Naive B cell (primary cell): ENCODE measurements at regions not wholly inside any gene's neighbourhood (a gene's known extent, or its start where the extent isn't known, plus 50 kb on each side); places are given as distances from the start of the nearest gene placed in this dataset.
A peak's percentile ranks its signal among the peaks of the same experiment; 100 is the strongest.

Experiments used
- ATAC-seq, 2 donors: fragments of 150-1000 bp; cut with Tn5 transposase; 2 replicates each; pipeline ENCODE4 v1.10.0; 2021; ENCODE audit warnings: low read depth in 2 of 2, mild to moderate bottlenecking in 2 of 2, moderate library complexity in 2 of 2
- DNase-seq: peaks from one replicate; pipeline ENCODE4 v3.0.0; 2022
- H3K27ac Mint-ChIP-seq, 6 donors: one replicate each; pipeline ENCODE4 v1.8.0; 2020 to 2022; ENCODE audit warnings: mild to moderate bottlenecking in 6 of 6, mixed read lengths in 6 of 6, moderate library complexity in 5 of 6, inconsistent platforms in 2 of 6
- H3K27me3 Mint-ChIP-seq, 3 donors: one replicate each; pipeline ENCODE4 v1.8.0; 2021 to 2022; ENCODE audit warnings: mixed read lengths in 3 of 3, mild to moderate bottlenecking in 1 of 3
- H3K36me3 Mint-ChIP-seq, 2 donors: one replicate each; pipeline ENCODE4 v1.8.0; 2020 to 2022; ENCODE audit warnings: mixed read lengths in 2 of 2, inconsistent platforms in 1 of 2, mild to moderate bottlenecking in 1 of 2
- H3K4me1 Mint-ChIP-seq, 3 donors: one replicate each; pipeline ENCODE4 v1.8.0; 2020 to 2022; ENCODE audit warnings: mixed read lengths in 3 of 3, inconsistent platforms in 1 of 3, mild to moderate bottlenecking in 1 of 3, moderate library complexity in 1 of 3
- H3K4me3 Mint-ChIP-seq, 8 donors: one replicate each; pipeline ENCODE4 v1.8.0; 2020 to 2022; ENCODE audit warnings: mild to moderate bottlenecking in 8 of 8, mixed read lengths in 8 of 8, moderate library complexity in 8 of 8, inconsistent platforms in 2 of 8
- H3K9me3 Mint-ChIP-seq, 7 donors: one replicate each; pipeline ENCODE4 v1.8.0; 2020 to 2022; ENCODE audit warnings: mixed read lengths in 7 of 7, mild to moderate bottlenecking in 5 of 7, inconsistent platforms in 2 of 7, moderate library complexity in 1 of 7

DNA sequence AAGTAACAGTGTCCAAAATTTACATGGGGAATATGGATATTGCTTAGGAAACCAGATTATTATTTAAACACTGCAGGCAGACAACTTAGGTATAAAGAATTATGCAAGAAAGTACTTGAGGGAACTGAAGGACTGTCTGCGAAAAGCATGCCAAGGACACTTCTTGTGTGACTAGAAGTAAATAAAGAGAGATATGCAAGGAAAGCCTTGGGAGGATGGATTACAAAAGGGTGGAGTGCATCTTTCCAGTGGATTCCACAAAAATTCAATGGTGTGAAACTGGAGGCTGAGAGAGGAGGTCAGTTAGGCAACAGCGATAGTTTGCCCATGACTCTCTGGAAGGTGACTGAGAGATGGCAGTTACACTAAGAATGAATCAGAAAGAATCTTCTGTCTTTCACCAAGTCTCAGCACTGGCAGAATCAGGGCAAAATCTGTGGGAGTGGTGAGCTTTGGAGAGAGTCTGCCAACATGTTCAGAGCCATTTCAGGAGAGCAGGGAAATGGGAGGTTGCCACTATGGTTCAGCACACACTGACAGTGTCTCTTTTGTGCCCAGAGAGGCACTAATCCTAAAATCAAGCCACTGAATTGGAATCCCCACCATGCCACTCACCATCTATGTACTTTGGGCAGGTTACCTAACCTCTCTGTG is 331.6 kb downstream of the BMPER start:
- Mint-ChIP-seq H3K36me3 (no peaks in the 10 kb centered on the region), H3K4me1 (no peaks in the 10 kb centered on the region), H3K4me3 (no peak overlapping the region), H3K27ac (no peak overlapping the region), H3K9me3 (peaks cover 0 to 9% (median 4%) of the 10 kb centered on the region in 7 donors), H3K27me3 (no peaks in the 10 kb centered on the region)
- ATAC-seq (no peak), DNase-seq (no peak)

DNA sequence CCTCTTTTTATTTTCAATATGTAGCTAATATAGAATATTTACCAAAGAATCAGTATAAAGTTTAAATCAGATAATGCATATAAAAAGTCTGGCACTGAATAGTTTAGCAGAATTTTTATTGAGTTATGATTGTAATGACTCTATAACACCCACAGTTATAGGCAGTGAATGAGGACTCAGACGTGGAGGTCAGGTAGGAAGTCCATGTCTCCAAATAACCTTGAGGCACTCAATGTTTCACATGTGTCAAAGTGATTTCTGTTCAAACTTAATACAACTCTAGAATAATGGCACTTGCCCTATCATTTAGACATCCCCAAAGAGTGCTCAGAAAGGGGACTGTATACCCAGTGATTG is 332.1 kb downstream of the BMPER start:
- H3K4me3 Mint-ChIP-seq, result no peak overlapping the region
- DNase-seq (no peak), ATAC-seq (no peak)
- peaks cover 0 to 6% (median 4%) of the 10 kb centered on the region in 7 donors for H3K9me3 Mint-ChIP-seq
- H3K27ac Mint-ChIP-seq, result no peak overlapping the region
- no peaks in the 10 kb centered on the region for H3K27me3 Mint-ChIP-seq
- no peaks in the 10 kb centered on the region for H3K4me1 Mint-ChIP-seq
- H3K36me3 Mint-ChIP-seq, result no peaks in the 10 kb centered on the region

DNA sequence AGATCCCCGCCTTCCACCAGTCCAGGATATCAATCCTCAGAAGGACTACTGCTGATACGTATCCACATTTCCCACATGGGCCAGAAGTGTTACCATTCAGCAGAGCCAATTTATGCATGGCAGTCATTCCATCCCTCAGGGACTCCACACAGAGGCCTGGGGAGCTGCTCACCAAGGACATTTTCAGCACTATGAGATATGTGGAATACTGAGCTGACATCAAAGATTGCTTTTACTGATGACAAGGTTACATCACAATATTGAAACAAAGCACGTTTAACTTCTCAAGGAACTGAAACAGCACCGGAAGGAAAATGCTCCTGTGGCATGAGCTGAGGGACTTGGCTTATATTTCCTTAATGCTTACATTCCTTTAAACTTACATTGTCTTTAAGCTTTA is 335.1 kb downstream of the BMPER start:
- no peak for ATAC-seq
- no peak for DNase-seq
- Mint-ChIP-seq H3K4me3 (no peak overlapping the region), H3K27me3 (no peaks in the 10 kb centered on the region), H3K27ac (no peak overlapping the region), H3K36me3 (no peaks in the 10 kb centered on the region), H3K4me1 (no peaks in the 10 kb centered on the region), H3K9me3 (peaks cover 0 to 14% (median 0%) of the 10 kb centered on the region in 7 donors)

DNA sequence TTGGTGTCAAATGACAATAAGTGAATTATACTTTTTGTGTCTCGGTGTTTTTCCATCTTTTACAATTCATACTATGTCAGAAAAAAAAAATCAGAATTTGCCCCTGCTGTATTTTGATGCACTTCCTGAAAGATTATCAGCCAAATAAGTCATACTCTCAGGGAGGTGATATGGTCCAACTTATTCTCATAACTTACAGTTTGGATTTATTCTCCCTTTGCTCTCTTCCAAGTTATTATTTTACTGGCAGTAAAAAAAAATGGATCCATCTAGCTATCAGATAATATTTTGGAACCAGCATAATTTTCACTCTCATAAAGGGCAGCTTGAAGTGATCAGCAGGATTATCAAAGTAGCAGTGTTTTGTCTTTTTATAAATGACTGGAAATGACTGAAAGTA is 337.1 kb downstream of the BMPER start:
- H3K27ac Mint-ChIP-seq, result peak overlapping the region in 1 of 6 donors; percentile 14
- no peak for DNase-seq
- H3K9me3 Mint-ChIP-seq, result peaks cover 0 to 14% (median 2%) of the 10 kb centered on the region in 7 donors
- ATAC-seq, result no peak
- H3K27me3 Mint-ChIP-seq, result no peaks in the 10 kb centered on the region
- H3K36me3 Mint-ChIP-seq, result no peaks in the 10 kb centered on the region
- no peak overlapping the region for H3K4me3 Mint-ChIP-seq
- no peaks in the 10 kb centered on the region for H3K4me1 Mint-ChIP-seq

DNA sequence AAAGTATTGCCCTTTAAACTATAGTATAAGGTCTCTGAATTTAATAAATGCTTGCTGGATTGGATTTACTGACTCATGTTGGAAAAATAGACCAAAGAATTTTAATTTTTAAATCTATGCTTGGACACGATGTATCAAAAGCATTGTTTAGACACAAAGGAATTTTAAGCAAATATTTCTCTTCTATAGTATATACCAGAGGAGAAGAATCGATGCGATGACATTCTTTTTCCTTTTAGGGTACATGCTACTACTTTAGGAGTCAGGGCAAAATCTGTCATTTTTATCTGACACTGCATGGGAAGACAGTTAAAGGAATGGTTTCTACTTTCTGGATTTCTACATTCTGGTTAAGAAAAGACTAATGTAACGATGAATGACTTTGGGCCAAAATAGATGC is 339.9 kb downstream of the BMPER start:
- Mint-ChIP-seq H3K27me3 (no peaks in the 10 kb centered on the region), H3K4me1 (no peaks in the 10 kb centered on the region), H3K9me3 (peaks cover 0 to 14% (median 0%) of the 10 kb centered on the region in 7 donors), H3K27ac (no peak overlapping the region), H3K4me3 (no peak overlapping the region), H3K36me3 (no peaks in the 10 kb centered on the region)
- ATAC-seq, result no peak
- no peak for DNase-seq

DNA sequence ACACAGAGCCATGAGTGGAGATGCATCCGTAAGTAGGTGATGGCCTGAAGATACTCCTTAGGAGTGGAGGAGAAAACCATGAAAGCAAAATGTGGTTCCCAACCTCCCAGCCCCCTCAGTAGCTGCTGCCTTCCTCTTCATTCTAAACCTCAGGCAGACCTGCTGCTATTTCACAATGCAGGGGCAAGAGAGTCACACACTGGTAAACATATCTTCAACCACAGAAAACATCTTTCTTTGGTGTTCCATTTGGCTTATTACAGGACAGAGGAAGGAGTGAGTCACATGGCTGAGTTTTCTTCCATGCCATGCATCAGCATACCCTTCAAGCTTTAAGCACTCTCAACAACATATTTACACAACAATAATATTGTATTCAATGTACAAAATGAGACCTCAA is 342.1 kb downstream of the BMPER start:
- H3K27ac Mint-ChIP-seq, result no peak overlapping the region
- no peaks in the 10 kb centered on the region for H3K4me1 Mint-ChIP-seq
- no peaks in the 10 kb centered on the region for H3K36me3 Mint-ChIP-seq
- peaks cover 0 to 10% (median 0%) of the 10 kb centered on the region in 7 donors for H3K9me3 Mint-ChIP-seq
- no peaks in the 10 kb centered on the region for H3K27me3 Mint-ChIP-seq
- ATAC-seq (no peak), DNase-seq (no peak)
- H3K4me3 Mint-ChIP-seq, result no peak overlapping the region

DNA sequence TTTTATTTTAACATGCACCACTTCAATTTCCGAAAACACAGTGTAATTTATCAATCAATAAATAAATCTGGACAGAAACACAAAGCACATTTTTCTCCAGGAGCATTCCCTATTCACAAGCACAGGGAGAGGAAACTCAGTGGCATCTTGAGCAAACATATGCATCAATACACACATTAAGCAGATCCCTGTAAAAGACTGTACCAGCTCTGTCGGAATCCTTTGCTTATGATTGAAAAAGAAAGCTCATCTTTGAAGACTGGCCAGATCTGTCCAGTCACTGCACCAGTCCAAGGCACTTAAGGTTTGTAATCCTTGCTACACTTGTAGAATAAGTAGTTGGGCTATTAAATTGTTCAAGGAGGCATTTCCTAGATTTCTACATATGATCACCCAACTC is 343.9 kb downstream of the BMPER start:
- peaks cover 0 to 5% (median 0%) of the 10 kb centered on the region in 7 donors for H3K9me3 Mint-ChIP-seq
- no peak for DNase-seq
- no peaks in the 10 kb centered on the region for H3K4me1 Mint-ChIP-seq
- no peak overlapping the region for H3K27ac Mint-ChIP-seq
- H3K36me3 Mint-ChIP-seq, result no peaks in the 10 kb centered on the region
- H3K4me3 Mint-ChIP-seq, result no peak overlapping the region
- no peaks in the 10 kb centered on the region for H3K27me3 Mint-ChIP-seq
- no peak for ATAC-seq

DNA sequence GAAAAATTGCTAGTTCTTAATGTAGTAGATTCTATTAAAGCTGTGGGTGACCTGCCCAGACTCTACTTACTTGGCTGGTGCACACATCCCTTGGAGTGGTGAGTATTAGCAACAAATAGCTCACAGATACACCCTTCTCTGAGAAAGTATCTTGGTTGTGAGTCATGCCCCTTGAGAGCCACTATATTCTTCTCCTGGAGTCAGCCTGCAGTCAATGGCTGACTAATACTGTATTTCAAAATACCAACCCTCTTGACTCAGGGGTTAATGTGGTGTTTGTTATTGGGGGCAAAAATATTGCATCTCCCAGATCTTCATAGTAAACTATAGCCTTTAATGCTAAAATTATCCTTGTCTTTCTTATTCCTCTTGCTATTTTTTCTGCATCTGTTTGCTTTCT is 354.9 kb downstream of the BMPER start:
- Mint-ChIP-seq H3K27me3 (no peaks in the 10 kb centered on the region), H3K27ac (no peak overlapping the region), H3K4me1 (no peaks in the 10 kb centered on the region), H3K9me3 (peaks cover 0 to 23% (median 6%) of the 10 kb centered on the region in 7 donors), H3K36me3 (no peaks in the 10 kb centered on the region), H3K4me3 (no peak overlapping the region)
- ATAC-seq (no peak), DNase-seq (no peak)

DNA sequence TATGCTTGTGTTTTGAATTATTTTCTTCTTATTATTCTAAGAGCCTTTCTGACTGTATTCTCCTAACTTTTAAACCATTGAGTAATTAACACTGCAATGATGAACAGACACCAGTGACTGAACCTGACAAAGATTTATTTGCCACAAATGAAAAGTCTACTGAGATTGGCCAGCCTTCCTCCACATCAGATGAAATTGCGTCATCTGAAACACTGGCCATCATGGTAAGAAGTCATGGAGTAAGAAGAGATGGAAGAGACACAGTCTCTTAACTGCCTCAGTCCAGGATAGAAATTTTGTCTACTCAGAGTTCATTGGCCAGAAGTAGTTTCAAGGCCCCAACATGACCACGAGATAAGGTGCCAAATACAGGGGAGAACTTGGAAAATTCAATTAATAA is 357.8 kb downstream of the BMPER start:
- no peaks in the 10 kb centered on the region for H3K4me1 Mint-ChIP-seq
- no peak overlapping the region for H3K27ac Mint-ChIP-seq
- peaks cover 0 to 23% (median 6%) of the 10 kb centered on the region in 7 donors for H3K9me3 Mint-ChIP-seq
- no peaks in the 10 kb centered on the region for H3K36me3 Mint-ChIP-seq
- H3K4me3 Mint-ChIP-seq, result no peak overlapping the region
- ATAC-seq (no peak), DNase-seq (no peak)
- H3K27me3 Mint-ChIP-seq, result no peaks in the 10 kb centered on the region

DNA sequence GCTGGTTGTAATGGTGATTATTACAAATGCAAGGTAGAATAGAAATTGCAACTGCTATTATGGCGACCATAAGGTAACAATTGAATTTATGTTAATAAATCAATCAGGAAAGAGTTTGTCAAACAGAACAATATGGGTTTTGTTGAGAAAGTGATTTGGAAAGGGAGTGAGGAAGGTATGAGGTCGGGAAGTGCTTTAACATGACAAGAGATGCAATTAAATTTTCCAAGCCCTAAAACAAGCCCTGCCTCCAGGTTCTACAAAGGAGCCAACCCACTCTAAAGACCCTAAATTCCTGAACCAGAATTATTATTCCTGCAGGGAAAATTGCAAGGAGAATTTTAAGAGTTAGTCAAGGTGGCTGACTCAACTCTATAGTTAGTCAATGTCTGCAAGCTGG is 363.7 kb downstream of the BMPER start:
- Mint-ChIP-seq H3K27me3 (no peaks in the 10 kb centered on the region), H3K4me3 (no peak overlapping the region), H3K9me3 (peaks cover 0 to 4% (median under 1%) of the 10 kb centered on the region in 7 donors), H3K27ac (no peak overlapping the region), H3K36me3 (no peaks in the 10 kb centered on the region), H3K4me1 (no peaks in the 10 kb centered on the region)
- DNase-seq (no peak), ATAC-seq (no peak)

DNA sequence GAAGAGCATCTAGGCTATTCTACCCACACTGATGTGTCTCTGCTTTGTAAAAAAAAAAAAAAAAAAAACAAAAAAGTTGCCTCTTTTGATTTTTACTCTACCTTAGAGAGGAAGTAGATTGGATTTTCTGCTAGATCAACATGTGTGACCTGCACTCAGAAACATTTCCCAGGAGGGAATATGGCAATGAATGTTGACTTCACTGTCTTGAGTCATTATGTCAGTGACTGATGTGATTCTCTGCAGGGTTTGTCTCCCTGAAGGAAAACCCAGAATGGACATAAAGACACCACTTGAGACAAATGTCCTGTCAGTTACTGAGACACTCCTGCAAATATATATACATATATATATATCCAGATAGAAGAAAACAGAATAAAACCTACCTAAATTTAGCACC is 370.3 kb downstream of the BMPER start:
- Mint-ChIP-seq H3K27ac (no peak overlapping the region), H3K27me3 (no peaks in the 10 kb centered on the region), H3K4me3 (no peak overlapping the region), H3K36me3 (no peaks in the 10 kb centered on the region), H3K4me1 (no peaks in the 10 kb centered on the region), H3K9me3 (peaks cover 0 to 4% (median 0%) of the 10 kb centered on the region in 7 donors)
- no peak for DNase-seq
- no peak for ATAC-seq

DNA sequence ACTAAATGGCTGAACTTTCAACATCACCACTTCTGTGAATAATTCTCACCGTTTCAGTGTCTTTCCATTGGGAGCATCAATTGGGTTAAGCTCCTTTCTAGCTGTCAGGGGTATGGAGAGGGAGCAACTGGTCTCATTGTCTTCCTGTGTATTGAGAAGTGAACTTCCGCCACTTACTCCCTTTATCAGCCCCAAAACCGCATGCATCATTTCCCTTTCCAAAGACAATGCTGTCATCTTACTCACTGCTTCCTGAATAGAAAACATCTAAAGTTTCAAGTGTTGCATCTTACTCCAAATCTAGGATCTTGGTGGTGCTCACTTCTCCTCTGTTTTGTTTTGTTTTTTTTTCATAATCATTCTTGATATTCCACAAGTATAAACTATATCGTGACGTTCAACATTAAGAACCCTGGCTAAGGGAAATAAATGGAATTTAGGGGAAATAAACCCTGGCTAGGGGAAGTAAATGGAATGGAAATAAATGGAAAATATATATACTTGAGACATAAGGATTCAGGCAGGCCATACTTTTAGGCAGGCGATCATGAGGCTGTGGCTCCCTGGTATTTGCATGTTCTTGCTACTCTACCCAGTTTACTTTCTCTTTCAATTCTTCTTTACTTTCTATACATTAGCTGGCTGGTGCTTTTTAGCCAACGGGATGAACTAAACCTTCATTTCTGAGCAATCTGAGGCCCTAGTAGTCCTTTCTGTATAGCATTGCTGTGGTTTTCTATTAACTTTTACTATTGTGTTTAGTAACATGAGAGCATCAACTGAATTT is 371.9 kb downstream of the BMPER start:
- Mint-ChIP-seq H3K4me1 (no peaks in the 10 kb centered on the region), H3K9me3 (peaks cover 0 to 16% (median 2%) of the 10 kb centered on the region in 7 donors), H3K36me3 (no peaks in the 10 kb centered on the region), H3K27me3 (no peaks in the 10 kb centered on the region), H3K27ac (peak overlapping the region in 1 of 6 donors; percentile 44), H3K4me3 (no peak overlapping the region)
- DNase-seq (no peak), ATAC-seq (no peak)

DNA sequence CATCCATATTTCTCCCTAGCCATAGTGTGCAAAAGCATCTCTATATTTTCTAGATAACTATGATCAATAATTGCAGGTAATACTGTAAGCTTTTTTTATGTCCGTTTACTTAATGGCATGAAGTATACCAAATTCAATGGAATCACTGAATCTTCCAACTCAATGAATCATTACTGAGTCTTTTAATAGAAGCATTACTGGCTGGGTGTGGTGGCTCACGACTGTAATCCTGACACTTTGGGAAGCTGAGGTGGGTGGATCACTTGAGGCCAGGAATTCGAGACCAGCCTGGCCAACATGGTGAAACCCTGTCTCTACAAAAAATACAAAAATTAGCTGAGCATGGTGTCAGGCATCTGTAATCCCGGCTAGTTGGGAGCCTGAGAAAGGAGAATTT is 372.5 kb downstream of the BMPER start:
- no peaks in the 10 kb centered on the region for H3K36me3 Mint-ChIP-seq
- ATAC-seq (no peak), DNase-seq (no peak)
- H3K9me3 Mint-ChIP-seq, result peaks cover 4 to 22% (median 6%) of the 10 kb centered on the region in 7 donors
- no peaks in the 10 kb centered on the region for H3K4me1 Mint-ChIP-seq
- no peak overlapping the region for H3K27ac Mint-ChIP-seq
- no peak overlapping the region for H3K4me3 Mint-ChIP-seq
- H3K27me3 Mint-ChIP-seq, result no peaks in the 10 kb centered on the region

DNA sequence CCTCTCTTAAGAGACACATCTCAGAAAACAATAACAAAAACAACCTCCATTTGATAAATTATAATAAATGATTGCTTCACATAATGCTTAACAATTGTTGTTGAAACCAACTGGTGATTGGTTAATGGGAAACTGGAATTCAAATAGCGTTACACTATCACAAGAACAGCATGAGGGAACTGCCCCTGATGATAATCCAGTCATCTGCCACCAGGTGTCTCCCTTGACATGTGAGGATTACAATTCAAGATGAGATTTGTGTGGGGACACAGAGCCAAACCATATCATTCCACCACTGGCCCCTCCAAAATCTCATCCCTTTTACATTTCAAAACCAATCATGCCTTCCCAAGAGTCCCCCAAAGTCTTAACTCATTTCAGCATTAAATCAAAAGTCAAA is 375.9 kb downstream of the BMPER start:
- no peak for DNase-seq
- H3K9me3 Mint-ChIP-seq, result peaks cover 8 to 25% (median 11%) of the 10 kb centered on the region in 7 donors
- no peak overlapping the region for H3K27ac Mint-ChIP-seq
- H3K27me3 Mint-ChIP-seq, result no peaks in the 10 kb centered on the region
- H3K4me1 Mint-ChIP-seq, result no peaks in the 10 kb centered on the region
- no peak overlapping the region for H3K4me3 Mint-ChIP-seq
- no peak for ATAC-seq
- no peaks in the 10 kb centered on the region for H3K36me3 Mint-ChIP-seq
